Anterior cingulate cortex (tissue), 58 donors: ENCODE measurements at regions not wholly inside any gene's neighbourhood (a gene's known extent, or its start where the extent isn't known, plus 50 kb on each side); places are given as distances from the start of the nearest gene placed in this dataset.

ENCODE experiments used
- DNase-seq, 58 donors: peaks; one replicate each; lab custom pipeline; 2025; lab: John Stamatoyannopoulos, UW

DNA sequence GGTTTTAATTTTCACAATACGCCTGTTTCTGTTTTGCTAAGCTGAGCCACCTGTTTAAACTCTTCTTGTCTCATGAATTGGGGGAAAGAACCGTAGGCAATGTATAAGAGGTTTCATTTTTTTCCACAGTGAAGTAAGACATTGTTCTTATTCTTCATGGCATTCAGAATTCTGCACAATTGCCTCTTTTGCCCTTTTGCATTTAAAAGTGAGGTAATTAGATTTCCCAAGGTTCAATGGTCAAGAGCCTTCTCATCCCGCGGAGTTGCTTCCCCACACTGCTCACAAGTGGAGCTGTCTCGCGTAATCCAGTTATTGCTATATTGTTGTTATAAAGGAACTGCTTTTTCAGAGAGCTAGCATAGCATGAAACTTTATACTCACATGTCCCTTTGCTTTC lies 90.9 kb upstream of the SPRY1 start:
- no peak for DNase-seq

DNA sequence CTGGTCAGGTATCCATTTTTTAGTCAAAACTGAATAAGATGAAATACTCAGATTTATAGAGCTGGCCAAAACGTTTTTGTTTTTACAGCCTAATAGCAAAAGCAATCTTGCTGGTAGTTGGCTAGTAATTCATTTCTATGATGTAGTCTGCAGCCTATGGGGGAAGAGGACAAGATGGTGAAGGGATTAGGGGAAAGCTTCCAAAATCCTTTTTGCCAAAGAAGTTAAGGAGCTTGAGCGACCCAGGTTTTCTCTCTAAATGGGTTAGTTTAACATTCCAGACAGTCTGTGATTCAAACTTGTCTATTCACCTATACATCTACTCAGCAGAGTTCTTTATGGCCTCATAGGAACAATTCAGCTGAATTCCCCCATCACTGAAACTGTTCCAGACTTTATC lies 89.8 kb upstream of the SPRY1 start:
- no peak for DNase-seq

DNA sequence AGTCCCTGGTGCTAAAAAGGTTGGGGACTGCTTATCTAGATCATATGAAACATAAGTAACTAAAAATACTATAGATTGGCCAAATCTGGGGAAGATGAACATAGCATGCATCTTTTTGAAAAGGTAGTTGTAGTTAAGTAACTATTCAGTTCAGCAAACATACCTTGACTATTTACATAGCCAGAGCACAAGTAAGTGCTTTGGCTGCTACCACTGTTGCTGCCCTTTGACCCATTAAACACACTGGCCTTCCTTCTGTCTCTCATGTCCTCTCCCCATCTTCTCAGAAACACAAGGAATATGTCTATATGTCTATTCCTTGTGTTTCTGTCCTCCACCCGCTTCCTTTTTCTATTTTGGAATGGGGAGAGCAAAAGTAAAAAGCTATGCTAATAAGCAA lies 87.9 kb upstream of the SPRY1 start:
- no peak for DNase-seq

DNA sequence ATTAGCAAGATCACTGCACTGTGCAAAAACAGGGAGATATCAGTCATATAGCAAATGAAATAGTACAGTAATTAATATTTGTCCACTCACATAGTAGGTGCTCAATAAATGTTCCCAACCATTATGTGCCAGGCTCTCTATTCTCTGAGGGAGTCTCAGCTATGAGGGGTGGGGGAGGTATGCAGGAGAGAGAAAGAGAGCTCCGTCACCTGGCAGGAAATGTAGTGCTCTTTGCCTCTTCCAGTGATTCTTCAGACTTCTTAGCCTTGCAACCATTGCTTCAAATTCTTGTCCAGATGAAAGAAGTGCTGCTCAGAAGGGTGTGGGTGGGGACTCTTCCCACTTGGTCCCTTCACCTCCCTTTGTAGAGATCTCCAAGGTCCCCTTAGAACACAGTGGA lies 84.5 kb upstream of the SPRY1 start:
- DNase-seq = no peak

DNA sequence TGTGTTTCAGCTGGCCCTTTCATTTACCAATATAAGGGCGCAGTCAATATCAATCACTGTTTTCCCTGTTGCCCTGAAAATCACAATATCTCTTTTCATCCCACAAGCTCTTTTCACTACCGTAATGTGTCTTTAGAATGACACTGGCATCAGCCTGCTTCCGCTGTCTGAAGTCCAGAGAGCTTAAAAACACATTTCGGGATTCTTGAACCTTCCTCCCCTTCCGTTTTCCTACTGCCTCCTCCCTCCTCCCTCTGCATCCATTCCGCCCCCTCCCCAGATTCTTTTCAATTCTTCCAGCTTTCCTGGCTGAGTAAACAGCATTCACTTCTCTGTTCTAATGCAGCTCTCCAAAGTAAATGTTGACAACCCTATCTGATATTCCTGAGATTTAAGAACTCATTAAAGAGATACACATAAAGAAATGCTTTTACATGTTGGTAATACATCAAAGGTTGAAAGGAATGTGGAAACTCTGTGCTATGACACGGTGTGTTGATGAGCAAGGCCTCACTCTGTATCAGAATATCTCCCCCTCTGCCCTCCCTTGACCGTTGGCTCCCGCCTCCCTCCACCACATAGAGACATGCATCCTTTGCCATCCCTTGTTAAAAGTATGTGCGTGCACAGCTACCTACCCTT lies 83.5 kb upstream of the SPRY1 start:
- DNase-seq = no peak

DNA sequence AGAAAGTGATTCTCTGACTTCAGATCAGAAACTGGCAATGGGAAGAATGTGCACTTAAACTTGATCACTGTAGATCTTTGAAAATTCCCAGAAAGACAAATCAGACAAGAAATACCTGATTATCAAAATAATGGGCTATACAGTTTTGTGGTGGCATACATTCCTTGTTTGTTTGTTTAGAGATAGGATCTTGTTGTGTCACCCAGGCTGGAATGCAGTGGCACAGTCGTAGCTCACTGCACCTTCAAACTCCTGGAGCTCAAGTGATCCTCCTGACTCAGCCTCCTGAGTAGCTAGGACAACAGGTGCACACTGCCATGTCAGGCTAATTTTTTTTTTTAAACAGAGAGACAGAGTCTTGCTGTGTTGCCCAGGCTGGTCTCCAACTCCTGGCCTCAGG lies 81.0 kb upstream of the SPRY1 start:
- no peak for DNase-seq

DNA sequence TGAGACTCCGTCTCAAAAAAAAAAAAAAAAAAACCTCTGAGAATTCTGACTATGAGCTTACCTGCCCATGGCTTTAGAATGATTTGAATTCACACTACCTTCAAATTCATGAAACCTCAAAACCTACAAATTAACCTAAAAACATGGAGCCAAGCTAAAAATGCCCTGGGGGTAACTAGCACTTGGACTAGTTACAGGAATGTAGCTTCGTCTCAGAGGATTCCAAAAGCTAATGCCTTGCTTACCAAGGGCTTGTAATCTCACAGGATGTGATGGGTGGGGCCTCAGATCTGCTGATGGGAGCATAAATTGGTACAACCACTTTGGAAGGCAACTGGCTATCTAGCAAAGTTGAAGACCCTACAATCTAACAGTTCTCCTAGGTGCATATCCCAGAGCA lies 79.4 kb upstream of the SPRY1 start:
- no peak for DNase-seq

DNA sequence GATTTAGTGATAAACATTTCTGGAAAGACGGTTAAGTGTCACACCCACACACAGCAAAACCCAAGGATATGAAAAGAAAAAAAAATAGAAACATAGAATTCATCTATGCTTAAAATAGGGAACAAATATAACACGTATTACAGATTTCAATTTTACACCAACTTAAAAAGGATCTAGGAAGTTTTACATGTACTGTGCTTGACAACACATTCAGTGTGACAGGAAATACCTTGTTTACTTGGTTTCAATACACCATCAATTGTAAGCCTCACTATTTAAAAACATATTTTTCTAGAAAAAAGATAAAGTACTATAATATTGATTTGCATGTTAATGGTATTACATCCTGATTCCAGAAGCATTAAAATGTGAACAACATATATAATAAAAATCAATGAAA lies 77.0 kb upstream of the SPRY1 start:
- no peak for DNase-seq

DNA sequence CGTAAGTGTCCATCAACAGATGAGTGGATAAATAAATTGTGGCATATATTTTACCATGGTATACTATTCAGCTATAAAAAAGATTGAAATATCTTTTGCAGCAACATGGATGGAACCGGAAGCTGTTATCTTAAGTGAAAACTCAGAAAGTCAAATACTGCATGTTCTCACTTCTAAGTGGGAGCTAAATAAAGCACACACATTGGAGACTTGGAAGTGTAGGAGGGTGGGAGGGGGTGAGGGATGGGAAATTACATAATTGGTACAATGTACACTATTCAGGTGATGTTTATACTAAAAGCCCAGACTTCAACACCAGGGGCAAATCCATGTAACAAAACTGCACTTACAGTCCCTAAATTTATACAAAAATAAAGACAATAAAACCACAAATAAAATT lies 72.6 kb upstream of the SPRY1 start:
- DNase-seq = no peak

DNA sequence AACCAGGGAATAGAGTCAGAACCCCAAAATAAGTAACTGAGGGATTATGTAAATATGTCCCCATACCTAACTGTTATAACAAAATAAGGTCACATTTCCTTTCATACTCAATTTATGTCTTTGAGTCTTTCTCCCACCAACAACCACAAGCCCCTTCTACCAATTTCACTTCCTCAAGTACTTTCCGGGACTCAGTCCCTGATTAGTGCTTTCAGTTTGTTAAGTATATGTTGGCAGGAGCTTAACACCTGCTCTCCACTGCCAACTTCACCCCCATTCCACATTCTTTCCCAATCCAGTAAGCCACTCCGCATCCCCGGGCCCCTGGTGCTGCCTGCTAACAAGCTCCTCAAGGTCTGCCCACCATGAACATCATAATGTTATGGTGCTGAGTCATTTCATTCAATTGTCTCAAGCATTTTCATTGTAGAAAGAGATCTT lies 71.3 kb upstream of the SPRY1 start:
- DNase-seq = no peak

DNA sequence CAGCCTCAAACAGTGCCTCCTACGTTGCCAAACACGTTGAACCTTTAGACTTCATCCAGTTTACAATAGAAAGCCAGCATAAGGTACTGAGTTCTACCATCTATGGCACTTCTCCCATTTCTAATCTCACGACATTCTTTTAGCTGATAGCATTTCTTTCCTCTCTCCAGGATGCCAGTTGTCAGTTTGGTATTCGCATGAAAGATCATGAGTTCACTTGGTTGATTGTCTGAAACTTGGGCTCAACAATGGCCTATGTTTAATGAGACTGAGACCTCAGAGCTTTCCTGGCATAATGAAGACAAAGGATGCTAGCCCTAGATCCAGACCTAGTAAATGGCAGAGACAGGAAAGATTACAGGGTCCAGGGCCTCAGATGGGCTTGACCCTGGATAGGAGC lies 69.2 kb upstream of the SPRY1 start:
- no peak for DNase-seq

DNA sequence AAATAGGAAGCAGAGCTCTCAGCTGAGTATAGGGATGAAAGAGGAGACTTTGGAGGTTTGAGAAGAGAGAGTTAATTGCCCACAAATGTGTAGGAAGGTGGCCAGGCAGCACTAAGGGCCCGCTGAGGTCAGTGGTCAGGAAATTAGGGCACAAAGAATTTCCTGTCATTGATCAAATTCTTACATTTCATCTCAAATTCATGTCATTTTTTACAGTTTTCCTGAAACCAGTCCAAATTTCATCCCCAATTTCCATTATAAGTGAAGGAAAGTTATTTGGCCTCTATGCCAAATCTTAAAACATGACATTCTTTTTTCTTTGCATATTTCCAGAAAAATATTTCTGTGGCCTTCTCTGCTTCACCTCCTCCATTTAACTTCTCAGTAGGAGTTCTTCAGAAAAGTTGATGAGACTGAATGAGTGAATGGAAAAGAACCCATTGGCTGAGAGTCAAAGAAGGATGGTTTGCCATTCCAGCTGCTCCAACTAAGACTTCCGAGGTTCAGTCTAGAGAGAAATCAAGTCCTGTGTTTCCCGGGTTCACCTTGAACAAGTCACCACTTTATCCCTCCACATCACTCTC lies 68.7 kb upstream of the SPRY1 start:
- no peak for DNase-seq

DNA sequence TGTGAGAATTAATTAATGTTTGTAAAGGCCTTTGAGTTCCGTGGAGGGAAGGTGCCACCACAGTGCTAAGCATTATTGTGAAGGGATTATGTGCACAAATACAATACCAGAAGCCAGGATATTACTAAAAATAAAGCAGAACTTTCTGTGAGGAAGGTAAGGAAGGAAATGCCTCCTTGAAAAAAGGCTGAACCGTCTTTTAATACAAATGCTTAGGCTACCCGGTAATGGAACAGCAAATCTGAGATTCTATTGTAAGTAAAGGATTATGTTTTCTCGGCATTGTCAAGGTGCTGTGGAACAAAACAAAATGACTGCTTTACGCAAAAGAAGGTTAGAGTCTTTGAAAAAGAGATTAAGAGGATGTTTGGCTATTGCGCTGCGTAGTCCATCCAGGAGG lies 57.9 kb upstream of the SPRY1 start:
- no peak for DNase-seq

DNA sequence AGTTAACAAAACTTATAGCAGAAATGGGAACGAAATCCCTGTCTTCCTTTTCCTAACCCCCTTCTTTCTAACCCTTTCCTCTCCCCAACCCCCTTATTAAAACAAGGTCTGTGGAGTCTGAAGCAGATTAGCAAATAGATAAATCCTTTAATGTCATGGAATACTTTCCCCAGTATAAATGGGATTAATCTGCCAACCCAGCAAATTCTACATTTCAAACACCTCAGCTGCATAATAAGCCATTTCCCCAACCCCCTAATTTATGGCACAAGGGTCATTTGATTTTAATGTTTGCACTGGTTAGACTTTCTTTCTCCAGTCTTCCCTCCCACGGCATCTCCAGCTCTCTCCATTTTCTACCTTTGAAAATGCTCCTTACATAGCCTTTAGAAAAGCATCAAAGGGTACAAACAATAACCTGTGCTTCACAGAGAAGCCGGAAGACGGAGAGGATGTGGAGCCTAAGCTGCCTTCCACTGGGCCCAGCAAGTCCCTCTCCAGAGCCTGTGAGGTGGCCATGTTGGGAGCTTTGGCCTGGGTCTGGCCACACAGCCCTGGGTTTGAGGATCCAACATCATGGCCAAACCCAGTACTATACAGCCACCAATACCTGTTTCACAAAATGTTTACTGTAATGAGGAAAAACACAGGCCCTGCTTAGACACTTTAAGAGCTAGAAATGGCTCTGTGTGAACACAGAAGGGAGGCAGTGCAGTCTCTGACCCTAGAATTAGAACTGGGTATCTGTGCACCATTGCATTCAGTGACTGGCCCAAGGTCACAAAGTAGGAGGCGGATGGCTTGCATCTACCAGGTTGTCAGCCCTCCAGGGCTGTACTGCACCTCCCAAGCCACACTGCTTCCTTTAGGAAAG lies 56.9 kb upstream of the SPRY1 start:
- no peak for DNase-seq

DNA sequence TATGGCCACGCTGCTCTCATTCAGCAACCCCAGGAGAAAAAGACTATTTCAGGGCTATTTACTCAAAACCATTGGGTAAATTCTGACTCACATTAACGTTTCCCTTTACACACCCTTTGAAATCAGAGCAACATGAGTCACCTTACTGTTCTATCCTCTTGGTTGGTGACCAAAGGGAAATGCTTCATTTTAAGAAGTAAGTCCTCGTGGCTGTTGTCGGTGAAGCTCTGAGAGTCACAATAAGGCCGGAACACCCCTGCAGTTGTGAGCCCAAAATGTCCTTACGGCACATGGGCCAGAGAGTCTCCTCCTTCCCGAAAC lies 56.3 kb upstream of the SPRY1 start:
- no peak for DNase-seq

DNA sequence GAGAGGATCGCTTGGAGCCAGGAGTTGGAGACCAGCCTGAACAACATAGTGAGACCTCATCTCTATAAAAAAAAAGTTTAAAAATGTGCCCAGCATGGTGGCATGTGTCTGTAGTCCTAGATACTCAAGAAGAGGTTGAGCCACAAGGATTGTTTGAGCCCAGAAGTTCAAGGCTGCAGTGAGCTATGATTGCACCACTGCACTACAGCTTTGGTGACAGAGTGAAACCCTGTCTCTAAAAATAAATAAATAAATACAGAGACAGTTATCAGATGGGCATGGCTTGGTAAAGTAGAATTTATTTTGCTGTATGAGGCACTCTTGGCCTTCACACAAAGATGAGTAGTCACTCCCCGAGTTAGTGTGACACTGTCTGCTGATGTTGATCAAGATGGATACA lies 54.1 kb upstream of the SPRY1 start:
- DNase-seq = no peak

DNA sequence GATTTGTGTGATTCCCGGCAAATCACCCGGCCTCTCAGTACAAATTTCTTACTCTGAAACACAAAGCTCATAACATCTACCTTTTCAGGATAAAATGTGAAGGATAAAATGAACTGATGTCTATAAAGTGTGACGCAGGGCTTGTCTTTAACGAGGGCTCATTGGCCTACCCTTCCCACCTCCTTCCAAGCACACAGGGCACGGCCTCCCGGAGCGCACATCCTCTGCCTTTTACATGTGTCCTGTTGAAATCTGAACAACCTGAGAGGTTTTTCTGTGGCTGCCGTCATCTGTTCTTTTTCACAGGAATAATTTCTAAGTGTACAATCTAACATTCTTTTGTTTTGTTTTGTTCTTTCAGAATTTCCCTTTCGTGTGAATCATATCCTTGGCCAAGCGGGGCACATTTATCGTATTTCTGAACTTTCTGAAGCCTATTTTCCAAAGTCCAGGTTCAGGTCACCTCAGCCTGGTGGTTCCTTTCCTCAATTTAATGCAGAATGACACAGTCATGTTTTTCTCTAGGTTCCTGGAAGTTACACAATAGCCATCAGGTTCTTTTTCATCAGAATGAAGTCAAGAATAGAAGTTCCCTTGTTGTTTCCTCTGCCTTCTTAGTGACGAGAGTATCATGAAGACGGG lies 53.1 kb upstream of the SPRY1 start:
- DNase-seq = no peak

DNA sequence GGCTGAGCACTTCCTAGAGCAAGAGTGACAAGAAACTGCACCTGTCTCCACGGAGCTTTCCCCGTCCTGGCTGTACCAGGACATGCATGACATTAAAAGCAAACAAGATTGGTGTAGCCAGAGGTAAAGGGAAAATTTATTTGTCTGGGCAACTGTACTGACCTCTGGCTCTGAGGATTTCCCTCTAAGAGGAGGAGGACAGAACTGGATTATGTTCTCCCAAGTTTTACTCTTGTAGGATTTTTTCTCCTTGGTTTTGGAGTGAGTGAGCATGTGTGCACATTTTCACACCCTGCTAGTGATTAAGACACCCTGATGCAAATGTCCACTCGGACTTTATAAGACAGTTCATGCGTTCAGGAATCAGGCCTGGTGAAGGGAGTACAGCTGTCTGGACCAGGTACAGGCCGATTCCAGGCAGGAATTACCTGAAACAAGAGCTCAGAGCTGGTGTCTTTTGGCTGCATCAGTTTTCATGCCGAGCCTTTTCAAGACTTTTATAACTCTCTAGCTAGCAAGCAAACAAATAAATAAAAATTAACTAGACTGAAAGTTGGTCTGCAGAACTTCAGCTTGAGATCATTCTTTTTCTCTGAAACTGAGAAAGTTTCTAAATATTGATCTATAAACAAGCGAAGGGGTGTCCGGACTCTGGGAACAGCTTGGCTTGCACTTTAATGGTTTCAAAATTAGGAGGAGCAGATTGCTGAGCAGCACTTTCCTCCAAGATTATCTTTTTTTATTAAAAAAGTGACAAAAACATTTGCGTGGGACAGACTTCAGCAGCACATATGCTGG lies 51.3 kb upstream of the SPRY1 start:
- no peak for DNase-seq

DNA sequence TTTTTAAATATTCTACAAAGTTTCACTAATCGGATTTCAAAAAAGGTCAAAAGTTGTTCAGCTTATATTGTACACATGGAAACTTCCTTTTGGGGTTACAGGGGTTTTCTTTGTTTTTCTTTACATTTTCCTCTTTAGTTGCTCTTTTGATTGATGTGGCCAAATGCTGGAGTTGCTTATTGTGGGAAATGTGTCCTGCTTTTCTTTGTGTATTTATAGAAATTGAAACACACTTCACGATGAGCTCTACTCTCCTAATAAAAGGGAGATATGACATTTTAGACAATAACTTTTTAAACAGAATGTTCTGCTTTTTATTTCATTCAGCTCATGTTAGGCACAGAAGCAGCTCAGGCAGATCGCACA lies 50.7 kb upstream of the SPRY1 start:
- DNase-seq = no peak

DNA sequence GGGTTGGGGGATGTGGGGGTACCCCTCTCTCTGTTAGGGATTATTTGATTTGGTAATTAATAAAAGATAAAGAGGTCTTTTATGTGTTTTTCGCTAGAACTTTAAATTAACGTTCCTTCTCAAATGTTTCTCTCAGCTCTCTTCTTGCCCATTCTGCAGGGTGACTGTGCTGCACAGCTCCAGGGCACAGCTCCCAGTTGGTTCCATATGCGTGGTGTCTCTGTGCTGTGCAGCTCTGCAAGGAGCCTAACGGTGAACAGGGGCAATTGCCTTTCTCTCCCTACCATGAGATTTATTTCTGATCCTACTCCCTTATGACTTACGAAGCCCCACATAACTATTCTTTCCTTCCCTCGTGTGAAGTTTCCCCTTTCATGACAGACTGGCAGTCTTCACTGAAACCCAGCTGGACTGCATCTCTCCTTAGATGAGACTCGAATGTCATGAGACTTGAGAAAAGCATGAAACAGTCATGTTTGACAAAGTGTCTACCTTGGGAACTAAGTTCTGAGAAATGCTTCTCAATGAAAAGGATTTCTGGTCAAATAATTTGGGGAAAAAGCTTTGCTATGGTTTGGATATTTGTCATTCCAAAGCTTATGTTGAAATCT lies 50.2 kb upstream of the SPRY1 start:
- DNase-seq = no peak
